GM18861 (cell line): ENCODE measurements at regions not wholly inside any gene's neighbourhood (a gene's known extent, or its start where the extent isn't known, plus 50 kb on each side); places are given as distances from the start of the nearest gene placed in this dataset.
"Not testable (repeated sequence)": the region's sequence is repeated elsewhere in the genome, so short reads cannot be mapped to it uniquely, and the experiment has no call there.

Experiments
- ATAC-seq: cut with Tn5 transposase; IDR thresholded peaks from one replicate; pipeline ENCODE4 v1.9.1; 2021; ENCODE audit not compliant: unreplicated experiment

GRCh38 chr15:21024235-21024987 lies 158.3 kb upstream of the POTEB2 start:
- ATAC-seq: not testable (repeated sequence)

- not testable (repeated sequence) for ATAC-seq
Observed at GRCh38 chr15:21018176-21018575, 152.1 kb upstream of the POTEB2 start.

GRCh38 chr15:21017326-21017725 lies 151.2 kb upstream of the POTEB2 start:
- ATAC-seq: not testable (repeated sequence)

GRCh38 chr15:21016589-21016988 lies 150.5 kb upstream of the POTEB2 start:
- ATAC-seq: not testable (repeated sequence)

- not testable (repeated sequence) for ATAC-seq
Observed at GRCh38 chr15:21015171-21015570, 149.1 kb upstream of the POTEB2 start.

GRCh38 chr15:21013308-21013707 lies 147.2 kb upstream of the POTEB2 start:
- not testable (repeated sequence) for ATAC-seq

- ATAC-seq: not testable (repeated sequence)
Observed at GRCh38 chr15:21009651-21010050, 143.5 kb upstream of the POTEB2 start.

GRCh38 chr15:21003459-21003858 lies 137.3 kb upstream of the POTEB2 start:
- not testable (repeated sequence) for ATAC-seq

- not testable (repeated sequence) for ATAC-seq
Observed at GRCh38 chr15:21001950-21002349, 135.8 kb upstream of the POTEB2 start.

GRCh38 chr15:20991691-20992090 lies 125.6 kb upstream of the POTEB2 start:
- not testable (repeated sequence) for ATAC-seq

- not testable (repeated sequence) for ATAC-seq
Observed at GRCh38 chr15:20991253-20991652, 125.1 kb upstream of the POTEB2 start.

GRCh38 chr15:20986775-20987174 lies 120.7 kb upstream of the POTEB2 start:
- not testable (repeated sequence) for ATAC-seq

GRCh38 chr15:20978057-20978456 lies 111.9 kb upstream of the POTEB2 start:
- peak; percentile 98 for ATAC-seq

GRCh38 chr15:20972762-20973161 lies 106.6 kb upstream of the POTEB2 start:
- not testable (repeated sequence) for ATAC-seq

GRCh38 chr15:20959299-20959698 lies 93.2 kb upstream of the POTEB2 start:
- ATAC-seq: not testable (repeated sequence)

- ATAC-seq: not testable (repeated sequence)
Observed at GRCh38 chr15:20929322-20929721, 63.2 kb upstream of the POTEB2 start.
